D341Med (cell line): ENCODE measurements at regions not wholly inside any gene's neighbourhood (a gene's known extent, or its start where the extent isn't known, plus 50 kb on each side); places are given as distances from the start of the nearest gene placed in this dataset.
A peak's percentile ranks its signal among the peaks of the same experiment; 100 is the strongest.
"Not testable (repeated sequence)": the region's sequence is repeated elsewhere in the genome, so short reads cannot be mapped to it uniquely, and the experiment has no call there.

ENCODE experiments used
- DNase-seq: peaks from one replicate; pipeline ENCODE4 v3.0.0; 2012; ENCODE audit warnings: low spot score

DNA sequence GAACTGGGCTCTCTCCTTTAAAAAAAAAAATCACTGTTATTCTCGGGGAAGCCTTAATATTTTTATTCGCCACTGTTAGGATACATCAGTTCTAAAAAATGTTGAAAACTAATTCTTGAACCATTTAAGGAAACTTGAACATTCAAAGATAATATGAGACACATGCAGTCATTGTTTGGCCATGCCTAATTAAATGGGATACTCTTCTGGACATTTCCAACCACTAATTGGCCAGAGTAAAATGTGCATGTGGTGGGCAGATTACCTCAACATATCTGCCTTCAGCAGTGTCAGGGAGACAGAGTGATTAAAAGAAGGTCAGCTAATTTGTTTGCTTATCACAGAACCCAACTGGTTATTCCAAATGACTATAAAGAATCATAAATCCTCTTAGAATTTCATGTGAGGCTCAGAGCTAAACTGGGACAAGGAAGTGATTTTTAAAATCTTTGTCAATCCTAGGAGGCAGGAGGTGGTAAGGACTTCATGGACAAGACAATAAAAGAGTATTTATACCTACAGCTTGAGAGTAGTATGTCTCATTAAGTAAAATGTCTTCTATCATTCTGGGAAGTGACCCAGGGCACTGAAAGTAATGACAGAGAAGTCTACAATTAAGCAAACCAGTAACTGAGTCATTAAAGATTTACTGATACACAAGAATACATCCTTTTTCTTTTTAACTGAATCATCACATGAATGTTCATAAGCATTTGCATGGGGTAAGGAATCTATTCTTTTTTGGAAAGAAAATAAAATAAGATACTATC, 242.9 kb upstream of the TRPM3 start:
- no peak for DNase-seq

GRCh38 chr9:71363286-71363961, 242.0 kb upstream of the TRPM3 start:
- DNase-seq, result no peak

DNA sequence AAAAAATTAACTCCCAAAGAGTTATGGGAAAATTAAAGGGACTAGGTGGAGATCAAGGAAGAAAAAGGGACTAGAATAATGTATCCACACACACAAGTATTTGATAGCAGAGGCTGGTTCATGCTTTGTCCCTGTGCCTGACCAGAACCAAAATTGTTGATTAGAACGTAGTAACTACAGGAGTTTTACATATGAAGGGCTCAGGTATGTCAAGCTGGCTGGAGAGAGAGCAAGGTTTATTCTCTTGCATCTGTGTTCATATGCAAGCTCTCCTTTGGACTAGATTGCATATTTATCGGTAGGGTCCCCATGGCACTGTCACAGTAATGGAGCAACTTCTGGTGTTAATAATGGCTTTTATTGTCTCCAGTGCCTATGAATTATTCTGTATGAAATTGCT, 239.9 kb upstream of the TRPM3 start:
- DNase-seq, result no peak

GRCh38 chr9:71357346-71357745, 235.9 kb upstream of the TRPM3 start:
- DNase-seq, result no peak

- no peak for DNase-seq
Observed at GRCh38 chr9:71355884-71356283, 234.5 kb upstream of the TRPM3 start.

DNA sequence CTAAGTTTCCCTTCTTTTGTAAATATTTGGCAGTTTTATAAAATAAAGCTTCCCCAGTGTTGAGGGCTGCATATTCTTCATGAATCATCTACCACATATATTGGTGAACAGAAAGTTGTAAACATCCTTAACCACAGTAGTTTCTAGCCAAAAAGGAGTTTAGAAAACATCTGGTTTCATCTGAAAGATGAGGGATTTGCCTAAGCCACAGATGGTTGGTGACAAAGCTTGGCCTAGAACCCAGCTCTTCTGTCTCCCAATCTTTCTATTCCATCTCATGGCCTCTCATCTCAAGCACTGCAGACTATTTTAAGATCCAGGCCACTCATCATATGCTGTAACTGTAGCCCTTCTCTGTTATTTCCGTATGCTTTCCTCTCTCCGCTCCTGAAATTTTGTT, 232.3 kb upstream of the TRPM3 start:
- DNase-seq, result no peak

- DNase-seq, result no peak
Observed at GRCh38 chr9:71352837-71353236, 231.4 kb upstream of the TRPM3 start.

GRCh38 chr9:71349218-71349617, 227.8 kb upstream of the TRPM3 start:
- no peak for DNase-seq

DNA sequence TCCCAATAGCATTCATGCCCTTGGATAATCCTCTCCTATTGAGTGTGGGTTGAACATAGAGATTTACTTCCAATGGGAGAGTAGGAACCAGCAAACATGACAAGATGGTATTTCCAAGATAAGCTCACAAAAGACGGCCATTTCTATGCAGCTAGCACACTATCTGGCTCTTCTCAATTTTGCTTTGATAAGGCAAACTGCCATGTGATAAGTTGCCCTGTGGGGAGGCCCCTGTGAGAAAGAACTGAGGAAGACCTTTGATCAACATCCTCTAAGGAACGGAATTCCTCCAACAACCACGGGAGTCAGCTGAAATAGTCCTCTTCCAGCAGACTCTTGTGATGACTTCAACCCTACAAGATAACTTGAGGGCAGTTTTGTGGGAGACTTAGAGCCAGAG, 211.9 kb upstream of the TRPM3 start:
- no peak for DNase-seq

- DNase-seq, result no peak
Observed at GRCh38 chr9:71331603-71332002, 210.2 kb upstream of the TRPM3 start.

- DNase-seq, result no peak
Observed at GRCh38 chr9:71329873-71330272, 208.5 kb upstream of the TRPM3 start.

- DNase-seq, result no peak
Observed at GRCh38 chr9:71326360-71326759, 204.9 kb upstream of the TRPM3 start.

DNA sequence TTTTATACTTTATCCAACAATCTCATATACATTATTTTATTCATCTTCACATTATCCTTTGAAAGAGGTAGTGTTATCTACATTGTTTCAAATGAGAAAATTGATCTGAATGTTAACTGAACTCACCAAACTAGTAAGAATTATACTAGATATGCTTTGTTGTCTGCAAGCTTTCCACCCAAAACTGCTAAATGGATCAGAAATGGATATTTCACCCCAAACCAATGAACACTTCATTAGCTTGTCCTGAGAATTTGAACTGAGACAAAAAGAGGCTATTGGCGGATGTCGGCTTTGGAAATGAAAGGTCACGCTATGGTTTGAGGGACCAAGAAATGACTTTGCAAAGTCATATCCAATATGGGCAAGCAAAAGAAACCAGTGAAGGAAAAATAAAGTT, 201.9 kb upstream of the TRPM3 start:
- no peak for DNase-seq

GRCh38 chr9:71322311-71322710, 200.9 kb upstream of the TRPM3 start:
- no peak for DNase-seq

- DNase-seq, result no peak
Observed at GRCh38 chr9:71308454-71308853, 187.0 kb upstream of the TRPM3 start.

DNA sequence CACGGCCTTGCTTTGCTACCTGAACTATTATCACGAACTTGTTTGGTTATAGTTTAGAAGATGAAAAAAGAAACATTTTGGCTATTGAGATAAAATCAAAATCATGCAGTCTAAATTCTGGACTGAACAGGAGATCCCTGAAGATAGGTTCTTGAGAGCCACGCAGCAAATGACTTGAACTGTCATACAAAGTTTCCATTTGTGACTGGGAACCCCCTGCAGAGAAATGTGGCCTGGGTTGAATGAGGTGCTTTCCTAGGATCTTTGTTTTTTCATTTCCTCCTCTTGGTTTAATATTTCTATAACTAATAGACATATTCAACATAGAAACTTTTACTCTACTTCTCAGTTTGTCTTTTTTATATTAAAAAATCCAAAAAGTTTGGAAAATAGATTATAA, 184.7 kb upstream of the TRPM3 start:
- no peak for DNase-seq

DNA sequence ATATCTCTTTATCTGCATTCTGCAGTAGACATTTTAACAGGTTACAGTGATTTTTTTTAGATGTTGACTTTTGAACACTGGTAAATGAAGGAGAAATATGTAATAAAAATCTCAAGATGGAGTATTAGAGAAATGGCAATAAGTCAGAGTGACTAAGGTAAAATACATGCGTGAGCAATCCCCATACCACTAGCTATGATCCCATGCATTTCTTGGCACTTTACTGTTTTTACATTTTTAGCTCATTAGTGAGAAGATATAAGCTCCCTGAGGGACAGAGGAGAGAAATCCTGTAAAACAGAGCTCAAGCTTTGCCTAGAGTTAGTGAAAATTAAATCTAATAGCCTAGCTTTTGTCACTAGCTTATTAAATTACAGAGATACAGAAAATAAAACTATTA, 181.9 kb upstream of the TRPM3 start:
- DNase-seq, result no peak

GRCh38 chr9:71302776-71303175, 181.4 kb upstream of the TRPM3 start:
- no peak for DNase-seq

DNA sequence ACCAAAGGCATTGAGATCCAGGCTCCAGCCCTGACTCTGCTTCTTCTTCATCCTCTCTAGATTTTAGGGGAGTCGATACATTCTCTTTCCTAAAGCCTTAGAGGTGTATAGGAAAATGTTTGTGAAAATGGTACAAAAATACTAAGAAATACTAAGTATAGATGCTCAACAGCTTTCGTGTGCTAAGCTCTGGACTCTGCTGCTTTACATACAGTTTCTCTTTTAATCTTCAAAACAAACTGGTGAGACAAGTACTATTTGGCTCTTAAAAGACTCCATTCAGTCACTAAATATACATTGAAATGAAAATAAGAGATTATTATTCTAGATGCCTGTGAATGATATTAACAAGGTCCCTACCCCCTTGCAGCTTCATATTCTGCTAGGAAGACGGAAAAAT, 174.5 kb upstream of the TRPM3 start:
- DNase-seq, result no peak

DNA sequence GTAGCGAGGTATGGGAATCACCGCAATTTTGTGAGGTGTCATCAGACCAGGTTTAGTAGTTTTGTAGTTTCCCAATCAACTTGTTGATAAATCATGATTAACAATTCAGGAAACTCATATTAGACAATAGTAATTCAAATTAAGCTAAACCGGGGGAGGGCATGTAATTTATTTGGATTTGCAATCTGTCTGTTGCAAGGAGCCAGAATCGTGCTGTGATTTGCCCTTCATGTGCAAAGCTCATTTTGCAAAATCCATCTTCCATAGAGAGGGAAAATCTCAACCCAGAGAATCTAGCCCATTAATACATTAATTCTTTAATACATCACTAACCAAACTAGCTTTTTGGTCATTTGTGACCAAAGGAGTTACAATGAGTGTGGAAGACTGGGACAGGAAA, 164.7 kb upstream of the TRPM3 start:
- DNase-seq, result no peak

GRCh38 chr9:71285191-71285656, 163.8 kb upstream of the TRPM3 start:
- DNase-seq, result peak; percentile 53

GRCh38 chr9:71282116-71282515, 160.7 kb upstream of the TRPM3 start:
- not testable (repeated sequence) for DNase-seq

DNA sequence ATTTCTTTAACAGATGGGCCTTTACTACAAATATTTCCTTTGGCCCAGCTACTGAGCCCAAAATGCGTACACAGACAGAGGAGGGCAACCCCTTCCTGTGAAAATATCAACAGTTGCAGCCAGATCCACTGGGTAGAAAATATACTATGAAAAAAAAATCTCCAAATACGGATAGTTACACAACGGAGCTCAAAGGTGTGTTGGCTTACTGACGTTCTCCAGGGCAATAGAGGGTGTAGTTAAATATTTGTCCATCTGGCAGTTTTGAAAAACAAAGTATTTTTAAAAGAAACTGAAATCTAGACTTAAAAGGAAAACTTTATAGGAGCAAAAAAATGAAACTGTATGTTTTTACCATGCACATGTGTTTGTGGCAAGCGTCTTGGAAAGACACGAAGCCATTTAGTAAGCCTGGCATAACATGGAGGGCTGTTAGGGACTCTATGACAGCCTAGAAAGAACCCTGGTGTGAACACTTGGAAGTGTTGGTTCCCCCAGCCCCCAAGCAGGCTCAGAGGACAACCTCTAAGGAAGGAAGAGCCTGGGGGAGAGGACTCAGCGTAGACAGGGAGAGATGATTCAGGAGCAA, 157.8 kb upstream of the TRPM3 start:
- DNase-seq, result no peak
